HG03469 (cell line): ENCODE measurements at regions not wholly inside any gene's neighbourhood (a gene's known extent, or its start where the extent isn't known, plus 50 kb on each side); places are given as distances from the start of the nearest gene placed in this dataset.
"Not testable (repeated sequence)": the region's sequence is repeated elsewhere in the genome, so short reads cannot be mapped to it uniquely, and the experiment has no call there.

Experiments used
- ATAC-seq: cut with Tn5 transposase; IDR thresholded peaks from one replicate; pipeline ENCODE4 v1.9.1; 2021; ENCODE audit warnings: mild to moderate bottlenecking, moderate library complexity, moderate number of reproducible peaks; ENCODE audit not compliant: unreplicated experiment

DNA sequence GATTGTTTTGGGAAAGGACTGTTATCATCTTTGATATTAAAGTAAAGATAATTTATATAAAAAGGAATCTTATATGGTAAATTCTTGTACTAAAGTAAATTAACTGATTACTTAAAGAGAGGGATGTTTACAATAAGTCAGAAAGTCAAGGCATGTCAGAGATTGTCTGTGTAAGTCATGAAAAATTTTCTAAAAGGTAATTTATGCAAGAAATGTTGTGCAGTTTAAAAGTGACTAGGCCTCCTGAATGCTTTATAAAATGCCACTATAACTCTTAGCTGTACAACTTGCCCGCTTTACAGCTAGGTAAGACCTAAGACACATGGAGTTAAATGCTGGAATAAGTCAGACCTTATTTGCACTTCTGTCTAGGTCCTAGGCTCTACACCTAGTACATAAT, 692.9 kb downstream of the GBE1 start:
- ATAC-seq = no peak

GRCh38 chr3:81063896-81064295, 697.5 kb downstream of the GBE1 start:
- no peak for ATAC-seq

GRCh38 chr3:81051133-81051532, 710.3 kb downstream of the GBE1 start:
- not testable (repeated sequence) for ATAC-seq

DNA sequence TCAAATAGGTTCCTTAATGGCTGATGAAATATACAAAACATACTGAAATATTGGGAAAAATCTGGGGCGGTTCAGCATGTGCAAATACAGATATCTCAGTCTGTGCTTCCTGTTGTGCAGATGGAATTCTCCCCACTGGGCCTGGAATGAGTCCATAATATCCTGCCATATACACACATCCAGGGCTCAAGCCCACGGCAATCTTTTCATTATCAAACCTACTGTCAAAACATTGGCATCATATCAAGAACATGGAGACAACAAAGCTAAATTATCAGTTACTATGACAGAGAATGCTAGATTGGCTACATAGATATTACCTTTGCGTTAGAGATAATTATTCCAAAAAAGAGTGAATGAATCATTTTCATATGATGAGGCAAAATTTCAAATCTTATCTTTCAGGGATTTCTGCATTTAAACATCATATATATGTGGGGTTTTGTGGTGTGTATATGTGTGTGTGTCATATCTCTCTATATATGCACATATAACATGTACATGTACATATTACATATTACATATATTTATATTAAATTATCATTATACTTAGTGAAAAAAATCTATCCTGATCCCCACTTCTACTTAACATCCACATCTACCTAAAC, 713.3 kb downstream of the GBE1 start:
- no peak for ATAC-seq

GRCh38 chr3:81045976-81046375, 715.5 kb downstream of the GBE1 start:
- no peak for ATAC-seq

- ATAC-seq = no peak
Measured at GRCh38 chr3:81045246-81045645, 716.2 kb downstream of the GBE1 start.

- no peak for ATAC-seq
Measured at GRCh38 chr3:81043660-81044199, 717.7 kb downstream of the GBE1 start.

GRCh38 chr3:81043009-81043408, 718.4 kb downstream of the GBE1 start:
- no peak for ATAC-seq

- ATAC-seq = no peak
Measured at GRCh38 chr3:81041331-81041730, 720.1 kb downstream of the GBE1 start.

GRCh38 chr3:81040107-81040506, 721.3 kb downstream of the GBE1 start:
- ATAC-seq = no peak

- ATAC-seq = no peak
Measured at GRCh38 chr3:81033684-81034083, 727.8 kb downstream of the GBE1 start.

GRCh38 chr3:81033185-81033584, 728.3 kb downstream of the GBE1 start:
- ATAC-seq = no peak

- no peak for ATAC-seq
Measured at GRCh38 chr3:81029861-81030260, 731.6 kb downstream of the GBE1 start.

- no peak for ATAC-seq
Measured at GRCh38 chr3:81027344-81027743, 734.1 kb downstream of the GBE1 start.

GRCh38 chr3:81024560-81024959, 736.9 kb downstream of the GBE1 start:
- ATAC-seq = no peak

DNA sequence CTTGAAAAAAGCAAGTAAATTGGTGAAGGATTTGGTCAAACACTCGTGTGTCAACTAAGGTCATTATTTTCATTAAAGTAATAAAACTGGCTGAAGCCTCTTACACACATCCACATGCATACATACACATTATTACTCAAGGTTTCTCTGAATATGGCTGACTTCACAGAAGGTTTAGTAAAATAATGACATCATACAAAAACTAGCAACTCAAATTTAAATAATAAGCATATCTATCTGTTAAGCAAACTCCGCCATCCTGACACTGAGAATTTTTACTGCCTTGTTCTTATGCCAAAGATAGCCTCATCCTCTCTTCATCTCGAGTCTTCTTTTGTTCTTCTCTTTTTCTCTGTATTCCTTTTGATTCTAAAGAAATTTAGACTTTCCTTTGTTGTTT, 739.1 kb downstream of the GBE1 start:
- no peak for ATAC-seq

- ATAC-seq = no peak
Measured at GRCh38 chr3:81013360-81013759, 748.1 kb downstream of the GBE1 start.

DNA sequence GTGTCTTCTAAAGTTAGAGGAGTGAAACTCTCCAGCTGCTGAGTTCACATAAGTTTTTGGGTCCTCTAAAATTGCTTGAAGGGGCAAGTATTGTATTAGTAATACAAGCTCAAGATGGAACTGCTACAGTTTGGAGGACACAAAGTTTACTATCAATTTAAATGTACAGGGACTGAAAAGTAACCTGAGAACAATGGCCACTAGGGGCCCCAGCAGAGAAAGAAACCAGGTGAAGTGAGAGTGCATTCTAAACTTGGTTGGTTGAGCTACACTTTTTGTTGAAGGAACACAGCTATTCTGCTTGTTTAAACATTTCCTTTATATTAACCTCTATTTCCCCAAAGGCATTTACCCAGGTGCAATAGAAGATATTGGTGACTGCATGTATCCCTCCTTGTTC, 755.5 kb downstream of the GBE1 start:
- ATAC-seq = no peak

DNA sequence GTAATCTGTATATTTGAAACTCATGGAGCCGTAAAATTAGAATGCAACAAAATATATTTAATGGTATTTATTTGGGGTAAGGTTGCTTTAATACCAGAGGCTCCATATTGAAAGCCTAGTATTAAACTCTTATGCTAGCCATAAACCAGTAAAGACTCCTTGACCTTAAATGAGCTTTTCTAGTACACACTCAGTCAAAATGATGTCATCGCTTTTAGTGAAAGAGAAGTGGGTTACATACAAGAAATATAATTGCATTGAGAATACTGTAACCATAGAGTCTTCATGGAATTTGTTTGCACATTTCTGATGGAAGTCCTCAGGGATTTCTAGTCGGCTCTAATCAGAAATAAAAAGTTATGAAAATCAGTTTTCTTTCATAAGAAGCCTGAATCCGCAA, 757.6 kb downstream of the GBE1 start:
- no peak for ATAC-seq

DNA sequence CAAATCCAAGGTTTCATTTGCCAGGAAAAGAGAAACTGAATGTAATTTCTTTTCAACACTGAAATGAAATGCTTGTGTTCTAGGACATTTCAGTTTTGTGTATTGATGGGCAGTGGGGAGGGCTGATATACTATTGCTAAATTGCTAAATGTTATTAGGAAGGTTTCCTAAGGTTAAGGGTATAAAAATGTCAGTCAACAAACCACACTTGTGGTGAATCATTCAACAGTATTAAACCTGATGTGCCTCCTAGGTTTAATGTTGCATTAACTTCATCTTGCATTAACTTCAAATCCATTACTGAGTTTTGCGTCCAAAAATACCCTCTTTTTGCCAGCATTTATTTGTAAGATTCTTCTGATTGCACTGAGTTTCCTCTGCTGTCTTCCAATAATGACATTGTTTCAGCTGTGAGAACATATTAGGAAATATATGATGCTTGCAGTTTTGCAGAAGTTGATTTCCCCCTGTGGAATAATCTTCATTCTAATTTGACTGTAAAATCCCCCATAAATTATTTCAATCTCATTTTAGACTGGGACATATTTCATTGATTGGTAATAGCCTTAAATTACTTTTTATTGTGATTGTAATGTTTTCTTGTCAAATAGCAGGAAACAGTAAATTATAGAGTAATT, 758.3 kb downstream of the GBE1 start:
- no peak for ATAC-seq

GRCh38 chr3:80999481-80999880, 762.0 kb downstream of the GBE1 start:
- ATAC-seq = no peak

DNA sequence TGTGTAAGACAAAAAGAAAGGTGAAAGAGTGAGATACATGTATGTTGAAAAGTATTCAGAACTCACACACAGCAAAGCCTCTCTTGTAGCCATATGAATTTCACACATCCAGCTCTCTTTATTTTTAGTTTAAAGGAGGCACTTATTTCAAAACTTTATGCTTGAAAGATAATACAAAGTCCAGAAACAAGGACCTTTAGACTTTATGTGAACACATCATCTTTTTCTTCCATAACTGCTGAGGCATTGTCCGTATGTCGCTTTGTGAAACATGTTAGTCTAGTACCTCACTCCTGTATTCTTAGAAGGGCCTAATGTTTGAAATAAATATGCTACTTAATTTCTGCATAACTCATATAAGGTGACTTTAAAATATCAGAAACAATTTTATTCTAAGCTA, 763.4 kb downstream of the GBE1 start:
- no peak for ATAC-seq

DNA sequence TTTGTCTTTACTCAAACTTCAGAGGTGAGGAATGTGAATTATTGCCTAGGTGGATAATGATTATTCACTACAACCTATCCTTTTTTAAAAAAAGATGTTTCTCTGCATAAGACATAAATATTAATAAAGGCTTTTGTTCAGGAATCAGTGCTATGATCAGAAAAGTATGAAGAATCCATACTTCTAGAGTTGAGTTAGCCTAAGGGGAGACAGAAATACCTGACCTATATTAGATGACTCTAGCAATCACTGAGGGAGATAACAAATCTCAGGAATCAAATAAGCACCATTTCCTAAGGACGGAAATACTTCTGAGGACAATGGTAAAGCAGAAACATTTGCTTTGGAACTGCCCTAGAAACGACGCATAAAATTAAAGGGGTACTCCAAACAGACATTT, 763.8 kb downstream of the GBE1 start:
- ATAC-seq = no peak
